HG03066 (cell line): ENCODE measurements at regions not wholly inside any gene's neighbourhood (a gene's known extent, or its start where the extent isn't known, plus 50 kb on each side); places are given as distances from the start of the nearest gene placed in this dataset.
"Not testable (repeated sequence)": the region's sequence is repeated elsewhere in the genome, so short reads cannot be mapped to it uniquely, and the experiment has no call there.

ENCODE experiments used
- ATAC-seq: cut with Tn5 transposase; IDR thresholded peaks from one replicate; pipeline ENCODE4 v1.9.1; 2021; ENCODE audit warnings: low read depth; ENCODE audit not compliant: unreplicated experiment

GRCh38 chr3:157861076-157861765 lies 245.0 kb downstream of the SHOX2 start:
- ATAC-seq = no peak

- no peak for ATAC-seq
Observed at GRCh38 chr3:157859541-157859940, 246.7 kb downstream of the SHOX2 start.

GRCh38 chr3:157858821-157859220 lies 247.4 kb downstream of the SHOX2 start:
- no peak for ATAC-seq

- ATAC-seq = no peak
Observed at GRCh38 chr3:157857440-157857839, 248.8 kb downstream of the SHOX2 start.

GRCh38 chr3:157856078-157856939 lies 249.9 kb downstream of the SHOX2 start:
- ATAC-seq = no peak

GRCh38 chr3:157845839-157846238 lies 260.4 kb downstream of the SHOX2 start:
- ATAC-seq = not testable (repeated sequence)

- no peak for ATAC-seq
Observed at GRCh38 chr3:157844800-157845565, 261.2 kb downstream of the SHOX2 start.

GRCh38 chr3:157844216-157844615 lies 262.0 kb downstream of the SHOX2 start:
- no peak for ATAC-seq

GRCh38 chr3:157841029-157841428 lies 265.2 kb downstream of the SHOX2 start:
- ATAC-seq = no peak

GRCh38 chr3:157840564-157840963 lies 265.7 kb downstream of the SHOX2 start:
- ATAC-seq = no peak

GRCh38 chr3:157838457-157838856 lies 267.8 kb downstream of the SHOX2 start:
- no peak for ATAC-seq

- no peak for ATAC-seq
Observed at GRCh38 chr3:157837336-157837735, 268.9 kb downstream of the SHOX2 start.

- ATAC-seq = no peak
Observed at GRCh38 chr3:157836022-157836421, 270.2 kb downstream of the SHOX2 start.

GRCh38 chr3:157832588-157832987 lies 273.6 kb downstream of the SHOX2 start:
- no peak for ATAC-seq

GRCh38 chr3:157830556-157831236 lies 275.5 kb downstream of the SHOX2 start:
- no peak for ATAC-seq

- no peak for ATAC-seq
Observed at GRCh38 chr3:157829786-157830185, 276.4 kb downstream of the SHOX2 start.

- ATAC-seq = no peak
Observed at GRCh38 chr3:157824281-157824680, 281.9 kb downstream of the SHOX2 start.

GRCh38 chr3:157823050-157823449 lies 283.2 kb downstream of the SHOX2 start:
- ATAC-seq = no peak

GRCh38 chr3:157820157-157820517 lies 286.1 kb downstream of the SHOX2 start:
- no peak for ATAC-seq

- ATAC-seq = no peak
Observed at GRCh38 chr3:157819270-157820156, 286.7 kb downstream of the SHOX2 start.
